ENCODE measurements at regions not wholly inside any gene's neighbourhood (a gene's known extent, or its start where the extent isn't known, plus 50 kb on each side); places are given as distances from the start of the nearest gene placed in this dataset.

GRCh38 chr1:184210031-184210430, 158.5 kb downstream of the TSEN15 start:
- TF ChIP-seq NRF1 (IDR thresholded peaks at IDR 0.05; ENCODE audit: low read depth, low read length): no peak
- TF ChIP-seq, protein P1, sequence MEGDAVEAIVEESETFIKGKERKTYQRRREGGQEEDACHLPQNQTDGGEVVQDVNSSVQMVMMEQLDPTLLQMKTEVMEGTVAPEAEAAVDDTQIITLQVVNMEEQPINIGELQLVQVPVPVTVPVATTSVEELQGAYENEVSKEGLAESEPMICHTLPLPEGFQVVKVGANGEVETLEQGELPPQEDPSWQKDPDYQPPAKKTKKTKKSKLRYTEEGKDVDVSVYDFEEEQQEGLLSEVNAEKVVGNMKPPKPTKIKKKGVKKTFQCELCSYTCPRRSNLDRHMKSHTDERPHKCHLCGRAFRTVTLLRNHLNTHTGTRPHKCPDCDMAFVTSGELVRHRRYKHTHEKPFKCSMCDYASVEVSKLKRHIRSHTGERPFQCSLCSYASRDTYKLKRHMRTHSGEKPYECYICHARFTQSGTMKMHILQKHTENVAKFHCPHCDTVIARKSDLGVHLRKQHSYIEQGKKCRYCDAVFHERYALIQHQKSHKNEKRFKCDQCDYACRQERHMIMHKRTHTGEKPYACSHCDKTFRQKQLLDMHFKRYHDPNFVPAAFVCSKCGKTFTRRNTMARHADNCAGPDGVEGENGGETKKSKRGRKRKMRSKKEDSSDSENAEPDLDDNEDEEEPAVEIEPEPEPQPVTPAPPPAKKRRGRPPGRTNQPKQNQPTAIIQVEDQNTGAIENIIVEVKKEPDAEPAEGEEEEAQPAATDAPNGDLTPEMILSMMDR (IDR thresholded peaks at IDR 0.05; ENCODE audit: control extremely low read depth in 1 of 3, insufficient read depth in 1 of 3, low read depth in 1 of 3, low read length in 3 of 3): no peak
- no peak for TF ChIP-seq JUN (IDR thresholded peaks at IDR 0.05; ENCODE audit: low read depth, low read length)
- TF ChIP-seq TAF1 (IDR thresholded peaks at IDR 0.05; ENCODE audit: low read depth, low read length): no peak
- no peak for TF ChIP-seq EP300 (IDR thresholded peaks at IDR 0.05; ENCODE audit: borderline replicate concordance in 1 of 2, low read depth in 2 of 2, low read length in 2 of 2)
- no peak for TF ChIP-seq TEAD4 (IDR thresholded peaks at IDR 0.05; ENCODE audit: low read depth, low read length)
- no peak for TF ChIP-seq POLR2A (IDR thresholded peaks at IDR 0.05; ENCODE audit: control extremely low read depth in 1 of 2, low read depth in 2 of 2, low read length in 2 of 2)
- no peak for TF ChIP-seq SIN3A (conservative IDR thresholded peaks at IDR 0.05 in 1 of 2, IDR thresholded peaks at IDR 0.05 in 1 of 2; ENCODE audit: low read depth in 1 of 2, low read length in 2 of 2)
- TF ChIP-seq JUND (IDR thresholded peaks at IDR 0.05; ENCODE audit: low read length): no peak
- no peak for TF ChIP-seq EZH2 (IDR thresholded peaks at IDR 0.05; ENCODE audit: low read depth, low read length, severe bottlenecking)
- no peak for TF ChIP-seq ATF2 (IDR thresholded peaks at IDR 0.05; ENCODE audit: low read length)
